H1 (cell line): ENCODE measurements at regions not wholly inside any gene's neighbourhood (a gene's known extent, or its start where the extent isn't known, plus 50 kb on each side); places are given as distances from the start of the nearest gene placed in this dataset.
"Not testable (repeated sequence)": the region's sequence is repeated elsewhere in the genome, so short reads cannot be mapped to it uniquely, and the experiment has no call there.

Source experiments
- CTCF ChIA-PET: fragments of 300-600 bp; sonication (Branson Sonifier 250); formaldehyde crosslinking; loops from one replicate; lab custom pipeline; 2021; ENCODE audit not compliant: partially characterized antibody; lab: Charles Lee
- POLR2A ChIA-PET: fragments of 300-600 bp; sonication (Branson Sonifier 250); formaldehyde crosslinking; loops from one replicate; lab custom pipeline; 2021; ENCODE audit warnings: inconsistent platforms; ENCODE audit not compliant: partially characterized antibody; lab: Charles Lee
- DNase-seq, 2 experiments: peaks; one replicate each; pipeline versions ENCODE4 v3.0.0 to v3.0.0-alpha.2; 2010 to 2022; ENCODE audit warnings: low spot score in 2 of 2, low read depth in 1 of 2, mixed read lengths in 1 of 2
- FAIRE-seq: peaks from 2 replicates; lab custom pipeline; 2011; peaks lifted over from hg19 to GRCh38; lab: Jason Lieb, UNC
- H2AFZ ChIP-seq: 2 replicates; pipeline ENCODE4 v1.8.1; 2012; ENCODE audit warnings: low read length, inconsistent platforms
- H2AK5ac ChIP-seq: 2 replicates; pipeline ENCODE4 v1.6.1; 2013; ENCODE audit warnings: low read depth, low read length
- H2BK120ac ChIP-seq: replicated peaks from 2 replicates; pipeline ENCODE3; 2013; ENCODE audit warnings: low read depth, low read length, inconsistent platforms
- H2BK12ac ChIP-seq: 2 replicates; pipeline ENCODE4 v1.6.1; 2013; ENCODE audit warnings: low read depth, low read length
- H2BK15ac ChIP-seq: 2 replicates; pipeline ENCODE4 v1.6.1; 2013; ENCODE audit warnings: low read length
- H2BK20ac ChIP-seq: 2 replicates; pipeline ENCODE4 v1.6.1; 2013; ENCODE audit warnings: low read length
- H2BK5ac ChIP-seq: 2 replicates; pipeline ENCODE4 v1.6.1; 2013; ENCODE audit warnings: low read depth, low read length
- H3K14ac ChIP-seq: 2 replicates; pipeline ENCODE4 v1.6.1; 2013; ENCODE audit warnings: inconsistent platforms; ENCODE audit not compliant: insufficient read length
- H3K18ac ChIP-seq: 2 replicates; pipeline ENCODE4 v1.6.1; 2013; ENCODE audit warnings: low read length; ENCODE audit errors: extremely low read depth
- H3K23ac ChIP-seq: 2 replicates; pipeline ENCODE4 v1.6.1; 2013; ENCODE audit warnings: inconsistent platforms; ENCODE audit not compliant: insufficient read length
- H3K23me2 ChIP-seq: 2 replicates; pipeline ENCODE4 v1.6.1; 2013; ENCODE audit warnings: low read depth, low read length
- H3K27ac ChIP-seq: 2 replicates; pipeline ENCODE4 v1.6.1; 2011; ENCODE audit warnings: low read depth, low read length, inconsistent platforms
- H3K27me3 ChIP-seq, 4 experiments: replicated peaks in 1 of 4; 1 replicate in 1 of 4; 2 replicates in 3 of 4; pipeline versions ENCODE4 v1.6.1 to v1.8.1; 2011 to 2013; ENCODE audit warnings: low read length in 3 of 4, mild to moderate bottlenecking in 3 of 4, inconsistent platforms in 2 of 4, mixed read lengths in 2 of 4, moderate library complexity in 1 of 4; ENCODE audit not compliant: control insufficient read depth in 3 of 4, insufficient read depth in 3 of 4; ENCODE audit errors: extremely low read depth in 1 of 4
- H3K36me3 ChIP-seq, 4 experiments: 2 replicates each; pipeline versions ENCODE4 v1.6.1 to v1.8.1; 2011 to 2013; ENCODE audit warnings: mild to moderate bottlenecking in 4 of 4, low read length in 3 of 4, moderate library complexity in 2 of 4, control low read depth in 1 of 4, inconsistent platforms in 1 of 4; ENCODE audit not compliant: insufficient read depth in 4 of 4, control insufficient read depth in 2 of 4
- H3K4ac ChIP-seq: replicated peaks from 2 replicates; pipeline ENCODE3; 2013; ENCODE audit warnings: low read length, low read depth, mixed read lengths, inconsistent platforms; ENCODE audit not compliant: insufficient read length
- H3K4me1 ChIP-seq, 4 experiments: replicated peaks in 1 of 4; 1 replicate in 1 of 4; 2 replicates in 3 of 4; pipeline versions ENCODE4 v1.6.1 to v1.8.1; 2011 to 2013; ENCODE audit warnings: low read length in 3 of 4, inconsistent platforms in 2 of 4, mixed read lengths in 1 of 4; ENCODE audit not compliant: insufficient read depth in 4 of 4, control insufficient read depth in 3 of 4
- H3K4me2 ChIP-seq, 2 experiments: 2 replicates each; pipeline versions ENCODE4 v1.6.1 to v1.8.1; 2011 to 2013; ENCODE audit warnings: low read depth in 2 of 2, low read length in 2 of 2, control low read depth in 1 of 2, inconsistent platforms in 1 of 2, mild to moderate bottlenecking in 1 of 2; ENCODE audit not compliant: insufficient read depth in 1 of 2
- H3K4me3 ChIP-seq, 4 experiments: fragments of 200-600, 300-600 bp in 1 of 4; sonication (generic), shearing (Covaris generic), sonication (Bioruptor Twin) in 1 of 4; 2 replicates each; pipeline versions ENCODE4 v1.5.1 to v1.8.1; 2011 to 2016; ENCODE audit warnings: low read length in 4 of 4, low read depth in 3 of 4, control low read depth in 2 of 4, inconsistent platforms in 2 of 4, mild to moderate bottlenecking in 2 of 4, mixed read lengths in 1 of 4, moderate library complexity in 1 of 4; ENCODE audit not compliant: insufficient read depth in 2 of 4; ENCODE audit errors: extremely low read depth in 1 of 4
- H3K56ac ChIP-seq: replicated peaks from 2 replicates; pipeline ENCODE3; 2013; ENCODE audit warnings: low read depth, mild to moderate bottlenecking, mixed read lengths, low read length, inconsistent platforms; ENCODE audit not compliant: insufficient read length
- H3K79me1 ChIP-seq: 2 replicates; pipeline ENCODE4 v1.6.1; 2013; ENCODE audit warnings: low read depth, low read length, control low read depth
- H3K79me2 ChIP-seq, 2 experiments: 2 replicates each; pipeline versions ENCODE4 v1.6.1 to v1.8.1; 2012 to 2013; ENCODE audit warnings: low read length in 2 of 2, mild to moderate bottlenecking in 2 of 2, inconsistent platforms in 1 of 2; ENCODE audit not compliant: insufficient read depth in 2 of 2, control insufficient read depth in 1 of 2
- H3K9ac ChIP-seq, 4 experiments: replicated peaks in 1 of 4; 1 replicate in 1 of 4; 2 replicates in 3 of 4; pipeline versions ENCODE4 v1.6.1 to v1.8.1; 2011 to 2013; ENCODE audit warnings: low read depth in 3 of 4, low read length in 3 of 4, control low read depth in 2 of 4, mild to moderate bottlenecking in 2 of 4, moderate library complexity in 2 of 4, inconsistent platforms in 1 of 4; ENCODE audit errors: extremely low read depth in 1 of 4
- H3K9me3 ChIP-seq, 2 experiments: 2 replicates each; pipeline versions ENCODE4 v1.6.1 to v1.8.1; 2012 to 2013; ENCODE audit warnings: mild to moderate bottlenecking in 2 of 2, moderate library complexity in 2 of 2, control low read depth in 1 of 2, inconsistent platforms in 1 of 2, low read depth in 1 of 2, low read length in 1 of 2, mixed read lengths in 1 of 2; ENCODE audit not compliant: insufficient read depth in 2 of 2
- H4K20me1 ChIP-seq, 2 experiments: replicated peaks in 1 of 2; 2 replicates each; pipeline versions ENCODE3 to v1.8.1; 2011 to 2013; ENCODE audit warnings: inconsistent platforms in 2 of 2, low read length in 2 of 2, mild to moderate bottlenecking in 1 of 2; ENCODE audit not compliant: insufficient read depth in 2 of 2, control insufficient read depth in 1 of 2
- H4K5ac ChIP-seq: 2 replicates; pipeline ENCODE4 v1.6.1; 2013; ENCODE audit warnings: low read length, low read depth, mixed read lengths, inconsistent platforms; ENCODE audit not compliant: insufficient read length
- H4K8ac ChIP-seq: 2 replicates; pipeline ENCODE4 v1.8.0; 2013; ENCODE audit warnings: mild to moderate bottlenecking, moderate library complexity, low read length, inconsistent platforms; ENCODE audit not compliant: insufficient read depth; ENCODE audit errors: extremely low read depth
- H4K91ac ChIP-seq: replicated peaks from 2 replicates; pipeline ENCODE3; 2013; ENCODE audit warnings: low read length, mixed read lengths, inconsistent platforms; ENCODE audit not compliant: insufficient read length
- WGBS, 2 experiments: shearing (Covaris generic) in 1 of 2; methylation state at CpG; one replicate each; pipeline versions ENCODE4 v1.1.6 to v1.1.7; 2013 to 2015; ENCODE audit warnings: low lambda C conversion rate in 2 of 2, mixed read lengths in 2 of 2, inconsistent platforms in 1 of 2, low coverage in 1 of 2, missing lambda C conversion rate in 1 of 2; ENCODE audit not compliant: insufficient replicate concordance in 2 of 2, insufficient coverage in 1 of 2, insufficient read length in 1 of 2; ENCODE audit errors: extremely low coverage in 1 of 2, missing lambda C conversion rate in 1 of 2; 5-methylcytosine and 5-hydroxymethylcytosine counted together

GRCh38 chr13:109257761-109258157 is 528.6 kb downstream of the IRS2 start:
- H4K5ac ChIP-seq, POLR2A ChIA-PET: not testable (repeated sequence)

More at GRCh38 chr13:109257761-109258157, 528.6 kb downstream of the IRS2 start:
- not testable (repeated sequence) for H2BK15ac ChIP-seq, H4K8ac ChIP-seq, H2BK120ac ChIP-seq, H3K36me3 ChIP-seq, H3K79me2 ChIP-seq, FAIRE-seq, H2AK5ac ChIP-seq, H3K27me3 ChIP-seq, H2BK20ac ChIP-seq, H2BK12ac ChIP-seq, H3K27ac ChIP-seq, H4K91ac ChIP-seq, H3K56ac ChIP-seq, H4K20me1 ChIP-seq, H3K14ac ChIP-seq, H3K4ac ChIP-seq, H3K4me1 ChIP-seq, H2BK5ac ChIP-seq, H3K9ac ChIP-seq, H3K9me3 ChIP-seq, H2AFZ ChIP-seq, H3K4me3 ChIP-seq, DNase-seq, H3K4me2 ChIP-seq, H3K23ac ChIP-seq, H3K79me1 ChIP-seq, H3K18ac ChIP-seq, H3K23me2 ChIP-seq
- WGBS, 2 experiments: 98% methylated on average over 6 of the region's 6 CpGs; no CpG with 5 or more reads in 1 of the 2 experiments
- CTCF ChIA-PET: interaction anchor here (0.6 to 1.0 kb wide), 2 partner anchors 11 to 244 kb away, joined by 3 to 4 read pairs; no protein-coding TSS in a partner anchor
